OCI-LY7 (cell line): ENCODE measurements at regions not wholly inside any gene's neighbourhood (a gene's known extent, or its start where the extent isn't known, plus 50 kb on each side); places are given as distances from the start of the nearest gene placed in this dataset.
A peak's percentile ranks its signal among the peaks of the same experiment; 100 is the strongest.

Experiments
- BruUV-seq: library from RNA; stranded (reverse); fragments of 400-500 nt; replicated peaks from 2 replicates; lab custom pipeline; 2021; lab: Mats Ljungman, UMichigan
- CTCF ChIA-PET: fragments of 300-600 bp; sonication (Branson Sonifier 250); formaldehyde crosslinking; loops from one replicate; lab custom pipeline; 2022; ENCODE audit warnings: antibody characterized with exemption; ENCODE audit not compliant: unreplicated experiment; lab: Charles Lee
- POLR2A ChIA-PET: fragments of 300-600 bp; sonication (Branson Sonifier 250); formaldehyde crosslinking; loops from one replicate; lab custom pipeline; 2022; ENCODE audit warnings: antibody characterized with exemption; lab: Charles Lee
- DNase-seq: peaks from one replicate; pipeline ENCODE4 v3.0.0-alpha.2; 2015; ENCODE audit warnings: low spot score
- H2AFZ ChIP-seq: fragments of 200-600 bp; sonication (generic), shearing (Covaris generic); 2 replicates; pipeline ENCODE4 v1.6.1; 2014; ENCODE audit warnings: mild to moderate bottlenecking, antibody characterized with exemption, low read length, moderate library complexity
- H3K27ac ChIP-seq: fragments of 200-600 bp; sonication (generic); 2 replicates; pipeline ENCODE4 v1.5.1; 2014; ENCODE audit warnings: mixed run types, low read depth, mild to moderate bottlenecking, moderate library complexity, low read length, inconsistent platforms; ENCODE audit not compliant: poor library complexity, severe bottlenecking
- H3K36me3 ChIP-seq: fragments of 200-600 bp; sonication (generic); 2 replicates; pipeline ENCODE4 v1.6.1; 2014; ENCODE audit warnings: mild to moderate bottlenecking, antibody characterized with exemption, low read length, moderate library complexity, mixed read lengths; ENCODE audit not compliant: insufficient read depth
- H3K4me1 ChIP-seq: fragments of 200-600 bp; sonication (generic); 2 replicates; pipeline ENCODE4 v1.5.1; 2014; ENCODE audit warnings: mild to moderate bottlenecking, low read length; ENCODE audit not compliant: insufficient read depth, poor library complexity, severe bottlenecking
- H3K4me2 ChIP-seq: fragments of 200-600 bp; sonication (generic); 2 replicates; pipeline ENCODE4 v1.6.1; 2014; ENCODE audit warnings: mild to moderate bottlenecking, low read length
- H3K4me3 ChIP-seq: fragments of 200-600 bp; sonication (generic); 2 replicates; pipeline ENCODE4 v1.5.1; 2014; ENCODE audit warnings: mild to moderate bottlenecking, low read depth, low read length; ENCODE audit not compliant: poor library complexity, severe bottlenecking
- H3K79me2 ChIP-seq: fragments of 200-600 bp; sonication (generic); 2 replicates; pipeline ENCODE4 v1.6.1; 2016; ENCODE audit warnings: low read depth, mild to moderate bottlenecking, low read length, moderate library complexity, mixed read lengths; ENCODE audit not compliant: insufficient read depth
- H3K9me2 ChIP-seq: fragments of 200-600 bp; sonication (generic); 2 replicates; pipeline ENCODE4 v1.6.1; 2016; ENCODE audit warnings: mild to moderate bottlenecking, low read length, mixed read lengths; ENCODE audit not compliant: insufficient read depth
- H3K9me3 ChIP-seq: fragments of 200-600 bp; sonication (generic); 2 replicates; pipeline ENCODE4 v1.6.1; 2014; ENCODE audit warnings: mild to moderate bottlenecking, mixed run types, low read length, mixed read lengths
- H4K20me1 ChIP-seq: fragments of 200-600 bp; sonication (generic); 2 replicates; pipeline ENCODE4 v1.6.1; 2014; ENCODE audit warnings: mild to moderate bottlenecking, antibody characterized with exemption, low read length, moderate library complexity, mixed read lengths; ENCODE audit not compliant: insufficient read depth
- CTCF ChIP-seq: fragments of 200-600 bp; sonication (generic); conservative IDR thresholded peaks from 2 replicates; pipeline ENCODE4 v1.5.1; 2014; ENCODE audit warnings: mild to moderate bottlenecking, antibody characterized with exemption, low read length, moderate library complexity, mixed read lengths
- EZH2phosphoT487 ChIP-seq: fragments of 200-600 bp; sonication (generic); IDR thresholded peaks from 2 replicates; pipeline ENCODE4 v1.6.1; 2018; ENCODE audit warnings: low read depth, borderline replicate concordance, mild to moderate bottlenecking, mixed run types, antibody characterized with exemption, low read length, moderate library complexity, mixed read lengths
- intact Hi-C: fragments of 100-400 bp; cut with micrococcal nuclease; formaldehyde crosslinking; loops from one replicate; pipeline ENCODE4 v1.10.0; 2022; ENCODE audit not compliant: unreplicated experiment

GRCh38 chr6:141561154-141561553 lies 571.6 kb upstream of the GJE1 start:
- no peaks in the 10 kb centered on the region for H3K79me2 ChIP-seq
- CTCF ChIA-PET = no interaction called here
- H4K20me1 ChIP-seq = no peaks in the 10 kb centered on the region
- no peak overlapping the region for H3K4me2 ChIP-seq
- no peaks in the 10 kb centered on the region for H3K9me2 ChIP-seq
- DNase-seq = no peak
- POLR2A ChIA-PET = interaction anchor here (0.6 to 1.5 kb wide), 6 partner anchors 20 to 264 kb away, joined by 3 to 4 read pairs (median 3); no protein-coding TSS in a partner anchor
- no peak overlapping the region for H3K27ac ChIP-seq
- no peaks in the 10 kb centered on the region for H3K9me3 ChIP-seq
- H3K4me1 ChIP-seq = peaks cover 16% of the 10 kb centered on the region
- no peak overlapping the region for H3K4me3 ChIP-seq
- no TSS peak for BruUV-seq
- peak overlapping the region; percentile 8; the same call in 1 of the 2 replicates for H2AFZ ChIP-seq
- no peaks in the 10 kb centered on the region for H3K36me3 ChIP-seq
- intact Hi-C loops = loop anchor here (5.0 kb wide), 3 partner anchors 79 to 1679 kb away; no protein-coding TSS in a partner anchor
- TF ChIP-seq EZH2phosphoT487 (no peak), CTCF (no peak)

- BruUV-seq = no TSS peak
- Histone ChIP-seq H3K9me2 (no peaks in the 10 kb centered on the region), H3K4me1 (peaks cover 5% of the 10 kb centered on the region), H3K4me2 (no peak overlapping the region), H3K4me3 (no peak overlapping the region), H4K20me1 (no peaks in the 10 kb centered on the region), H3K27ac (no peak overlapping the region), H3K36me3 (no peaks in the 10 kb centered on the region), H3K79me2 (no peaks in the 10 kb centered on the region), H2AFZ (peak overlapping the region; percentile 81; the same call in 1 of the 2 replicates), H3K9me3 (peaks cover 12% of the 10 kb centered on the region; the same call in 1 of the 2 replicates)
- intact Hi-C loops = no loop called here
- ChIA-PET CTCF (no interaction called here), POLR2A (interaction anchor here (1.2 kb wide), 1 partner anchor 69 kb away, joined by 3 read pairs; no protein-coding TSS in a partner anchor)
- TF ChIP-seq EZH2phosphoT487 (no peak), CTCF (no peak)
- peak; percentile 5 for DNase-seq
Measured at GRCh38 chr6:141552463-141552862, 580.3 kb upstream of the GJE1 start.

GRCh38 chr6:141552031-141552430 lies 580.7 kb upstream of the GJE1 start:
- H2AFZ ChIP-seq = peak overlapping the region; percentile 81; the same call in 1 of the 2 replicates
- H3K27ac ChIP-seq = no peak overlapping the region
- H3K4me2 ChIP-seq = no peak overlapping the region
- H4K20me1 ChIP-seq = no peaks in the 10 kb centered on the region
- H3K9me3 ChIP-seq = peaks cover 12% of the 10 kb centered on the region; the same call in 1 of the 2 replicates
- H3K4me1 ChIP-seq = peaks cover 5% of the 10 kb centered on the region
- no peaks in the 10 kb centered on the region for H3K79me2 ChIP-seq
- ChIA-PET POLR2A (no interaction called here), CTCF (no interaction called here)
- DNase-seq = no peak
- no peaks in the 10 kb centered on the region for H3K36me3 ChIP-seq
- BruUV-seq = no TSS peak
- H3K4me3 ChIP-seq = no peak overlapping the region
- TF ChIP-seq EZH2phosphoT487 (no peak), CTCF (no peak)
- no peaks in the 10 kb centered on the region for H3K9me2 ChIP-seq
- intact Hi-C loops = no loop called here
